ENCODE measurements at regions not wholly inside any gene's neighbourhood (a gene's known extent, or its start where the extent isn't known, plus 50 kb on each side); places are given as distances from the start of the nearest gene placed in this dataset.
"Not testable (repeated sequence)": the region's sequence is repeated elsewhere in the genome, so short reads cannot be mapped to it uniquely, and the experiment has no call there.

DNA sequence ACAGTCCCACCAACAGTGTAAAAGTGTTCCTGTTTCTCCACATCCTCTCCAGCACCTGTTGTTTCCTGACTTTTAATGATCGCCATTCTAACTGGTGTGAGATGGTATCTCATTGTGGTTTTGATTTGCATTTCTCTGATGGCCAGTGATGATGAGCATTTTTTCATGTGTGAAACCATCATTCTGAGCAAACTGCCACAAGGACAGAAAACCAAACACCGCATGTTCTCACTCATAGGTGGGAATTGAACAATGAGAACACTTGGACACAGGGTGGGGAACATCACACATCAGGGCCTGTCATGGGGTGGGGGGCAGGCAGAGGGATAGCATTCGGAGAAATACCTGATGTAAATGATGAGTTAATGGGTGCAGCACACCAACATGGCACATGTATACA lies 240.8 kb downstream of the FAT3 start:
- not testable (repeated sequence) for DNase-seq (ENCODE audit: low read depth in 4 of 4, low spot score in 3 of 4)

DNA sequence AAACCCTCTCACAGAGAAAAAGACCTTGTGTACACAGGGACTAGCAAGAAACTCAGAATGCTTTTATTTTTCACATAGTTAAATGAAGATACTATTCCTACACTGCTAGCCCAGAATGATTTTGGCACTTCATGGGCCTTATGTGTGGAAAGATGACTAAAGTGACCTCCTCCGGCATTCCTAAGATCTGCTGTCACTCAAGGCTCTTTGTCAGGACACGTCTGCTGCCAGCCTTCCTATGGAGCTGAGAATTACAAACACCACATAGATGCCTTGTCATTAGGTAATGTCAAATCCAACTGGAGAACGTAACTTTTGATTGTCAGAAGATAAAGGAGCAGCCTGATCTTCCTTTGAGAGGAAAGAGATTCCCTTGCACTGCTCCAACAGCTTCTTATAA lies 249.1 kb downstream of the FAT3 start:
- no peak for DNase-seq (ENCODE audit: low read depth in 4 of 4, low spot score in 3 of 4)

DNA sequence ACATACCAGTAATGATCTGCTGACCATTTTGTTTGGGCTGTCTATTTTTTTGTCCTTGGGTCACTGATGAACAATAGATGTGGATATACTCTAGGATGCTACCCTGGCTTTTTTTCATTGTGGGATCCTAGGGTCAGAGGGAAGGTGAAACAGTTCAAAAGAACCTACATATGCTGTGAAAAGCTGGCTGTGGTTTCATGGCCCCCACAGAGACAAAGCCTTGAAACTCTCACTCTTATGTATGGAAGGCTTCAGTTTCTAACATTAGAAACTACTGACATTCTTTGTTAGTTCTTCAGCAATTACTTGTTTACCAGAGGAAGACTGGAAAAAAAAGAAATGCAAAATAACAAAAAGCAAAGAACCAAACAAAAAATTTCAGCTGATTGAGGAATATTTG lies 250.7 kb downstream of the FAT3 start:
- DNase-seq (ENCODE audit: low read depth in 4 of 4, low spot score in 3 of 4): no peak

DNA sequence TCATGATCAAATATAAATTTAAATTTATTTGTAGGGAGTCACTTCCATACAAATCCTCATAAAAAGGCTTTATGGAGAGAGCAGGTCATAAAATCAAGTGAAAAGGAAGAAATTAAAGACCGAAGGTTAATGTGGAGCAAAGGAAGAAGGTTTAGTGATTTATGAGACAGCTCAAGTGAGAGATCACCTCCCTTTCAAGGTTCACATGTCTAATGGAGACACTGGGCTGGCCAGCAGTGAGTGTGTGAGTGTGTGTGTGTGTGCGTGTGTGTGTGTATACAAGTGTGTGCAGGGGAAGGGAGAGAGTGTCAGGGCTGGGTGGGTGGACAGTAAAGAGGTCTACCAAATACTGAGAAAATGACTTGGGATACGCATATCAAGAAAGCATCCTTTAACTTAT lies 251.2 kb downstream of the FAT3 start:
- DNase-seq (ENCODE audit: low read depth in 4 of 4, low spot score in 3 of 4): no peak

DNA sequence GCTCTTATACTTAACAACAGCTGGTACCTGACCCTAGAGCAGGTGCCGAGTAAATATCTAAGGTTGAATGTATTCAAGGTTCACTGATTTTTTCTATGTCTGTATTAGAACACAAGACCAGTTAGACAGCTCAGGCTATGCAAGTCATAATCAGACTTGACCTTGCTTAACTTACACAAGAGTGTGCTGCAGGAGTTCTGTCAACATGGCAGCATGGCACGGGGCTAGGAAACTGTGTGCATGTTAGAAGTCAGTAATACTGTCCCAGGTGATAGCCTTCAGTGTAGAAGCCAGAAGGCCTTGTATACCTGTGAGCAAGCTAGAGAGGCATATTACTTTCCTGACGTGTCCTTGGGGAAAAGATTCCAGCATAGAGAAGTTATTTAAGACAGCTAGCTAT lies 253.1 kb downstream of the FAT3 start:
- no peak for DNase-seq (ENCODE audit: low read depth in 4 of 4, low spot score in 3 of 4)

DNA sequence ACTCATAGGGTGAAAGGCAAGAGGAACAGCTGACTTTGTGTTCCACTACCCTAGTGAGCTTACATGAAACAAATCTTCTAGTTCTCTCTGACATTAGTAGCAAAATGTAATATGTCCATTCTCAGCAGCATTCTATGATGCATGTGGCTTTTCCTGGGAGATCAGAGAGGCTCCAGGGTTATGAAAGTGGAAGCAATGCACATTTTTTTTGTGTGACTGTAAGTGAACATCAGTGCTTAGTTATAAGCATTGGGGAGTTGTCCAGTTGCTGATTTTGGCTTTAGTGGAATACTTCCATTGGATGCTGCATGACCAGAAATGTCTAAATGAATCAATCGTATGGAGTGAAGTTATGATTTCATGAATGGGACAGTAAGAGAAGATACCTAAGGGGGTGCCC lies 255.9 kb downstream of the FAT3 start:
- DNase-seq (ENCODE audit: low read depth in 4 of 4, low spot score in 3 of 4): no peak

DNA sequence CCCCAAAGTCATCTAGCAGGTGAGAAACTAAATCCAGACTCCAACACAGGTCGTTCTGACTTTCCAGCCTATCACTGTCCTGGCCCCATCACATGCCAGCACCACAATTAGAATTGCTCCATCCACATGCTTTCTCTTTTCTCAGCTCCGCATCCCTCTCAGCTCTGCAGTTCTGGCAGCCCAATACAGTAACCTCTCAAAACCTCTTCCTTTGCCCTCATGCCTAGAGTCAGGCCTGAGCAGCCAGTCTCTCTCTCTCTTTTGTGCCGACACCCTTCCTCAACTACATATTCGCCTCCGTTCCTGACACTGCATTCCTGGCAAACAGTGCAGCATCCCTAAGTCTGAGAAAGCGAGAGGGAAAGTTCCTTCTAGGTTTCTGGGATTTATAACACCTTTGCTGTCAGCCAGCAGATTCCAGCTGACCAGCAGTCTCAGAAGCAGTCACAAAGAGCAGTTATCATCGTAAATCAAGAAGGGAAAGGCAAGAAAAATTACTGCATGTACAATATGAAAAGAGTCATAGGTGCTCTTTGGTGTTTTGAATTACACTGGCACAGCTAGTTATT lies 258.0 kb downstream of the FAT3 start:
- no peak for DNase-seq (ENCODE audit: low read depth in 4 of 4, low spot score in 3 of 4)

DNA sequence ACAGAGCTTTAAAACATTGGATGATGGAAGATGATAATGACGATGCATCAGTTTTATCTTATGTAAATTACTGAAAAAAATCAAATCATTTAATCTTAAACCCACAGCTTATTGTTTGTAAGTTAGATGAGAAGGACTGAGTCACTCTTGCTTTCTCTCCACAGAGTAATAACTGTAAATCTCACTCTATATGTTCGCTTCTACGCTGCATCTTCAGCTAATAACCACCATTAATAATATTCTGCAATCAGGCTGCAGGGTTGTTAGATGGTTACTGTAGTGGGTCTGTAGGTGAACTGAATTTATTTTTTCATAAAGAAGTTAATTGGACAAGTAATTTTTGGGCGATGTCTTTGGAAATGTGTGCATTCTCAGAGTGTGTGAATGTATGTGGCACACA lies 260.0 kb downstream of the FAT3 start:
- DNase-seq (ENCODE audit: low read depth in 4 of 4, low spot score in 3 of 4): no peak

DNA sequence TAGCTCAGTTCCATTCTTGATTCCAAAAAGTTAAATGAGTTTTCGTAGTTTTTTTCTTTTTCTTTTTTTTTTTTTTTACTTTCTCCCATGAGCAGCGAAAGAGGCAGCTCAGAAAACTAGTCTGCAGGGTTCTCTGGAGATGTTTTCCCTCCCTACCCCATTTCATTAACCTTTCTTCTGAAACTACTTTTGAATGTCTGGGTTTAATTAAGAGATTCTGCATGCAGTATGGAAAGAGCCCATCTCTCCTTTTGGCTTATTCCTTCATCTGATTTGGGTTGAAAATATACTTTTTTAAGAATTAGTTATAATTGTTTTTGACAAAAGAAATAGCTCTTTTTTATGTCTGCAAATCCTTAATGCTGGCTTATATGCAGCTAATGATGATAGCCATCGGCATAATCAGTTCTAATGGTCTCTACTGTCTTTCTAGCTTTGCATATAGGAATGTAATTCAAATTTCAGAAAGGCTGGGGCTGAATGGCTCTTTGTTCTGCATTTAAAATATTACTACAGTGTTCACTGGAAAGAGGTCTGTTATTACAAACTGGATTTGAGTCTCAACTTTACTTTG lies 265.3 kb downstream of the FAT3 start:
- DNase-seq (ENCODE audit: low read depth in 4 of 4, low spot score in 3 of 4): no peak

DNA sequence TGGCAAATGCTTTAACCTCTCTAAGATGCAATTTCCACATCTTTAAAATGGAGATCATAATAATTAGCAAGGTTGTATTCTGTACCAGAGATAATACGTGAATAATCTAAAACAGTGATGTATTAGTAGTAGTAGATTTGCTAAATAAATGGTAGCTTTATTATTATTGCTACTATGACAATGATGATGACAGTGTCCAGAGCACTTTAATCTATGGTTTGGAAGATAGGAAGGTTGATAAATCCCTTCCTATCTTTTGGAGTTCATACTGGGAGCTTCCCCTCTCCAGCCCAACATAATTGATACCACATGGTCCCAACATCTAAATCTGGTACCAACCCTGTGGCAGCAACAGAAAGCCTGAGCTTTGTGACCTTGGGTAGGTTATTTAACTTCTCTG lies 267.8 kb downstream of the FAT3 start:
- DNase-seq (ENCODE audit: low read depth in 4 of 4, low spot score in 3 of 4): no peak

DNA sequence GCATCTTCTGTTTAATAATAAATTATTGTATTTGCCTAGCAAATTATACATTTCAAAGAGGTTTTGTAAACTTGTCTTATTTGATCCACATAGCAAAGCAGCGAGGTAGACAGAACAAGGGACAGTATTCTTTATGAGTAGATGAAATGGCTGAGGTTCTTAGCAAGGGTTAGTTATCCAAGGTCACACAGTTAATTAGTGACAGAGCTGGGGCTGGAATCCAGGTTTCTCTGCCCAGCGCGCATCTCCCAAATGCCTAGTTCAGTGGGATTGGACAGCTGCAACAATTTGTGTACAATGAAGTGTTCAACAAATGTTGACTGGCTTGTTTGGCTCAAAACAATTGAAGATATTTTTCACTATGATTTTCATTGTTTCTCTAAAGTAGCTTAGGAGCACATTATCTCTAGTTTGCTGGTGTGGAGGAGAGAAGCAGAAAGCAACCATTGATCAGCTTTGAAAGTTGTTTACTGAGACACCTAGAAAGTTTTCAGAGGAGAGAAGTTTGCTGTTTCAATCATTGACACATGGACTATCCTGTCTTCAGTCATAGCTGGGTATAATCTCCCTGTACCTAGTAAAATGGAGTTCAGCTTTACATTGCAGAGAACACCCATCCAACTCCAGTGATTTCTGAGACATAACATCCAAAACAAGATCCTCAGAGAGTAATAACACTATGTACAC lies 270.6 kb downstream of the FAT3 start:
- no peak for DNase-seq (ENCODE audit: low read depth in 4 of 4, low spot score in 3 of 4)

DNA sequence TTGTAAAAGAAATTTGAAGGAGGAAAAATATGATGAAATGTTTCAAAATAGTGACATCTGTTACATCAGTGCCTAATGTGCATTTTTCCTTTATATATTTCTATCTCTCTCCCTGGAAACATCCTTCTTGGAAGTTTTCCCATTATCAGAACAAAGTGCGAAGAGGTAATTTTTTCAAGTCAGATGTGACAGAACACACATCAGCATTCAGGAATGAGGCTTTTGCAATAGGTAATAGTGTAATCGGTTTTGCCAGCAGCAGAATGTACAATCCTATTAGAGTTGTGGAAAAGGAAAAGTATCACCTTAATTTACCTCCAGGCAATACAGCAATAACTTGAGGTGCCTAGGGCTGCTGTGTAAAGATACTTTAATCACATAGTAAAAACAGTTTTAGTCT lies 275.8 kb downstream of the FAT3 start:
- DNase-seq (ENCODE audit: low read depth in 4 of 4, low spot score in 3 of 4): no peak

DNA sequence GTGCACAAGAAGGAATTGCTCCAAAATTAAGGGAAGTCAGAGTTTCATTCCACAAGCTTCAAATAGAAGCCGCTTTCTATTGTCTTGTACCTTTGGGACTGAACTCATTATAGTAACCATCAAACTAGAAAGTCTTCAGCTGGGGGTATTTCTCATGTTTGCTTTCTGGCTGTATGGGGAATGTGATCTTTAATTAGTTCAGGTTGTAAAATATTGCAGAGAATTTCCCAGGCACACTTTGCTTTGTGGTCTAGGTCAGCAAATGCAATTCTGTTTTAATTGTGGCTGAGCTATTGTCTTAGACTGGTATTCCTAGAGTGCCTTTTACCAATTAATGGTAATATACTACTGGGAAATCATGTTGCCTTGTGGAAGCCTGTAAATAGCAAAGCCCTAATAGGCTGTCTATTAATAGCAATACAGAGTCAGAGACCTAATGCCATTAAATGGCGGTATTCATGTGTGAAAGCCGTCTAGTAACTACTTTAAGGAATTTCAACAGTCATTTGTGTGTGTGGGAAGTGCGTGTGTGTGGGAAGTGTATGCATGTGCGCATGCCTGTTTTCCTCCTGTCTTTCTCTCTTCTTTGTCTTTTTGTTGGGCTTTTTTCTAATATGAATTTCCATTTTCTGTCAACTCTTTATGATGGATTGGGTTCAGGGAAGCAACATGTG lies 276.6 kb downstream of the FAT3 start:
- no peak for DNase-seq (ENCODE audit: low read depth in 4 of 4, low spot score in 3 of 4)

DNA sequence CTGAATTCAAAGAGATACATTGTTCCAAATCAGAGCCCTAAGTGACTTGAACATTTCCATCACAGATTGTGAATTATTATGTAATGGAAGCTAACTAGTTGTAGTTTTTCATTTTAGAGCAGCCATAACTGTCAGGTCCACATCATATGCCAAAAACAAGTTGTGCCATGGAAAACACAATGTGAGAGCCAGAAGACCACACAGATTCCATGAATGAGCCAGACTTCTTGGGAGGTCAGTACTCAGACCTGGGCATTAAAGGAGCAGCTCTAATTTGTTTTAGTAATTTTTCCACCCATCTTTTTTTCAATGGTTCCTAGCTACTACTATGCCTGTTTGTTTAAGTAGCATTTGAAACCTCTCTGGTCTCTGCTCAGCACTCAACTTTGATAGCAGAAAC lies 279.4 kb downstream of the FAT3 start:
- no peak for DNase-seq (ENCODE audit: low read depth in 4 of 4, low spot score in 3 of 4)

DNA sequence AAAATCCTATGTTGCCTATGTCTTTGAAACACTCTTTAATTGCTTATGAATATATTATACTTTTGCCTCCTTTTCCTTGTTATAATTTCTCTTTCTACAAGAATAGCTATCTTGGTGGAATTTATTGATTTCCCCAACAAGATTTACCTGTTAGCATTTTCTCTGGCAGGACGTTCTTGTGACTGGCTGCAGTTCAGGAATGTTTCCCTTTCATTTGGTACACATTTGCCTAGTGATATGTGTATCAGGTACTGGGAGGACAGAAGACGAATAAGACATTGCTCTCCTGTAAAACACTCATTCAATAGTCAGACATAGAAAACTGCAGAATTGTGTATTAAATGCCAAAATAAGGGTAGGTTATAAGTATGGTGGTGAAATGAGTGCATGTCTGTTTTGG lies 279.9 kb downstream of the FAT3 start:
- DNase-seq (ENCODE audit: low read depth in 4 of 4, low spot score in 3 of 4): no peak

DNA sequence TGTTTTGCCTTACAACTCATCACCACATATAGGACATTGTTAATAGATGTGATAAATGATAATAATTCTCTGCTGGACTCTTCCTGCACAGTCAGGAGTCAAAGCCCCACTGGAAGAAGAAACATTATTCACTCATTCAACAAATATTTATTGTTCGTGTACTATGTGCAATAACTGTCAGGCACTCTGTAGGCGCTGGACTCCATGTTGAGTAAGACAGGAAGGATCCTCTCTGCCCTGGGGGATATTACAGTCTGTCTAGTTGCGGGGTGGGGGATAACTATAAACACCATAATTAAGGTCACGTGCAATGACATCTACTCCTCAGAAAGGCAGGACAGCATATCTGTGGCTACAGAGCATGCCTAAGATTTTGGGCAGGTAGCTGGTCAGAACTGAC lies 281.1 kb downstream of the FAT3 start:
- no peak for DNase-seq (ENCODE audit: low read depth in 4 of 4, low spot score in 3 of 4)

DNA sequence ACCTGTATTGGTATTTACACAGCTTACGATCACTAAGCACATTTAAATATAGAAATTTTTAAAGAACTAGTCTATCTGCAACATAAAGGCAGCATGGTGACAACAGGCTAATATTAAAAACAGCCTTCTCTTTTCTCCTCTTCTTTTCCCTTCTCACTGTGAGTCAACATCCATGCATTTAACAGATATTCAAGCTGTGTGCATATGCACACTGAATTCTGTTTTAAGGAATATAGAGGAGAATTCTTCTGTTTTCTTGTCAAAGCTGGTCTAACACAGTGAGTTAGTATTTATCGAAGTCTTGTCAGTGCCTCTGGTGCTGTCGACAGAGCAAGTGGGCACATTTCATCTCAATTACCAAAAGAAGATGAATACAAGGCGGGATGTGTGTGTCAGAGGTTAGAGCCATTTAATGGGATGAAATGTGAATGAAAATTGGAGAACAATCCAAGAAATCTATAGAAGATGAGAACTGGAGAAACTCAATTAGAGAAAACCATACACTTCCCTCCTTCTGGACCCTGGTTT lies 282.3 kb downstream of the FAT3 start:
- DNase-seq (ENCODE audit: low read depth in 4 of 4, low spot score in 3 of 4): no peak

DNA sequence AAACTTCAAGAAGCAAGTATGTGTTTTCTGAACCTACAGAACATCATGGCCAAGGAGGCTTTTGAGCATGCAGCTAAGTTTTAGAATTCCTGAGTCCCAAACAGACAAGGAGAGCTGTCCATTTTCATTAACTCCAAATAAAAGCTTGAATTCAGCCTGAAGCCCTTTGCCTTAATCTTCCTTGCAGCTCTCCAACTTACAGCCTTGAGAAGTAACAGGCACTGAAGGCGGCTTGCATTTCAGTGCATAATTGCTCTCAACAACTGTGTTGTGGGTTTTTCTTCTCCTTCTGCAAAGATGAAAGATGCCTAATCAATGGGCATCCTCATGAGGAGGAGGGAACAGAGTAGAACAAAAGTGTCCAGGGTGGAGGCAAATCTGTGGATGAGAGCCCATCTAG lies 286.0 kb downstream of the FAT3 start:
- no peak for DNase-seq (ENCODE audit: low read depth in 4 of 4, low spot score in 3 of 4)

DNA sequence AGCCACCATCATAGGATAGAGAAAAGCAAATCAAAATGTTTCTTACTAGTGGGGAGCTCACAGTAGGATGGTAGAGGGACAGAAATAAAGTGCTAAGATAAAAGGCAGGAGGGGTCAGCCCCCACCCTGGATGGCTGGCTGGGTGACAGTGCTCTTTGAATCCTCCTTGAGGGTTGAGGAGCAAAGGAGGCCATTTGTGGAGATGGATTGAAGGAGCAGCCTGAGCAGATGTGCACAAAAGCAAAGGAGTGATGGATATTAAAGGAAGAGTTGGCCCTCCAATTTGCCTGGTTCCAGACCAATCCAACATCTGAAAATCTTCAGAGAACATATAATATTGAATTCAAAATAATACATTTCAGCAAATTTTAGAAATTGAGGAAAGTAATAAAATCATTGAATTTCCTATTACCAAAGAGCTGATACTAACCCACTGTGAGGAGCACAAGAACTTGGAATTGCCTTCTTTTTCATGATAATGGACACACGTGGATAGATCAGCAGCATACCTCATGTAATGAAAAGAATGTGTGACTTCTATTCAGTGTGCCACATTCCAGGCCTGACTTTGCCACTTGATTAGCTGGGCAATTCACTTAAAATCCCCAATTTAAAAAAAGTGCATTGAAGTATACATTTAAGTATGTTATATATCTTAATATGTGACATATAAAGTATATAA lies 287.0 kb downstream of the FAT3 start:
- DNase-seq (ENCODE audit: low read depth in 4 of 4, low spot score in 3 of 4): no peak

DNA sequence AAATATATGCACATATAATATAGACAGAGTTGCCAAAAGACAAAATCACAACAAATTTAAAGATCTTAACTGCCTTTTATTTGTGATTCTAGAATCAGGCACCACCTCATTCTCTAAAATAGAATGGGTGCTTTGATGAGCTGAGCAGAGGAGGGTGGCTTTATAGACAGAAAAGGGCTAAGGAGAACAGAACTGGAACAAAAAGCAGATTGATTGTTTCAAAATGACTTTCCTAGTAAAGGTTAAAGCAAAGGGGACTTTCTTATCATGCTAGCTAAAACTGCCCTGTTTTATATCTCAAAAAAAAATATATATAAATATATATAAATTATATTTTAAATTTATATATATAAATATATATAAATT lies 287.6 kb downstream of the FAT3 start:
- no peak for DNase-seq (ENCODE audit: low read depth in 4 of 4, low spot score in 3 of 4)

DNA sequence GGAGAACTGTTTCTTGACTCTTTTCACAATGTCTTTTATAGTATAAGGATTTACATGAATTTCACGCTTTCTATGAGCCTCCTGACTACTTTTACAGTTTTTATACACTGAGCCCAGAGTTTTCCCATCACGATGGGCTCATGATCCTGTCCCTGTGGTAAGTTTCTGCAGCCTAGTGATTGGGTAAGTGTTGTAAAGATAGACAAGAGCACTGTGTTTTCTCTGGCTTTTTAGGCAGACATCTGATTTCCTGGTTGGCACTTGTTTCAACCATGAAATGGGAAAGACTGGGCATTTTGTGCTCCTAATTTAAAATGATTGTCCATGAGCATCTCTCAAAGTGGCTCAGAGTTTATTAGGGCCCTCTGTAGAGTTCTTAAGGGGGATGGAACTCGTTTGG lies 299.0 kb downstream of the FAT3 start:
- DNase-seq (ENCODE audit: low read depth in 4 of 4, low spot score in 3 of 4): no peak
